GM11168 (cell line): ENCODE measurements at regions not wholly inside any gene's neighbourhood (a gene's known extent, or its start where the extent isn't known, plus 50 kb on each side); places are given as distances from the start of the nearest gene placed in this dataset.

Source experiments
- in situ Hi-C: fragments of 300-500 bp; cut with MboI; formaldehyde crosslinking; loops from one replicate; pipeline ENCODE4 v1.12.0; 2022; ENCODE audit warnings: low sequenced_read_pairs; ENCODE audit not compliant: unreplicated experiment

GRCh38 chr10:108775911-108776475, 1147.3 kb downstream of the XPNPEP1 start:
- in situ Hi-C loops, result no loop called here

GRCh38 chr10:108771106-108771505, 1152.2 kb downstream of the XPNPEP1 start:
- in situ Hi-C loops, result no loop called here

- in situ Hi-C loops, result no loop called here
These were observed 1157.5 kb downstream of the XPNPEP1 start for GRCh38 chr10:108765794-108766193.

- in situ Hi-C loops, result no loop called here
These were observed 1165.4 kb downstream of the XPNPEP1 start for GRCh38 chr10:108757946-108758345.

GRCh38 chr10:108755646-108756045, 1167.7 kb downstream of the XPNPEP1 start:
- in situ Hi-C loops, result no loop called here

GRCh38 chr10:108753326-108753725, 1170.0 kb downstream of the XPNPEP1 start:
- in situ Hi-C loops, result no loop called here

GRCh38 chr10:108749042-108749441, 1174.3 kb downstream of the XPNPEP1 start:
- in situ Hi-C loops, result no loop called here

- in situ Hi-C loops, result no loop called here
These were observed 1187.2 kb downstream of the XPNPEP1 start for GRCh38 chr10:108736111-108736510.

GRCh38 chr10:108735380-108735779, 1187.9 kb downstream of the XPNPEP1 start:
- in situ Hi-C loops, result no loop called here

GRCh38 chr10:108721874-108722273, 1201.4 kb downstream of the XPNPEP1 start:
- in situ Hi-C loops, result no loop called here

- in situ Hi-C loops, result no loop called here
These were observed 1207.0 kb downstream of the XPNPEP1 start for GRCh38 chr10:108716352-108716751.

- in situ Hi-C loops, result no loop called here
These were observed 1213.2 kb downstream of the XPNPEP1 start for GRCh38 chr10:108709927-108710722.

GRCh38 chr10:108708363-108708762, 1214.9 kb downstream of the XPNPEP1 start:
- in situ Hi-C loops, result no loop called here

- in situ Hi-C loops, result no loop called here
These were observed 1226.4 kb downstream of the XPNPEP1 start for GRCh38 chr10:108696792-108697477.

- in situ Hi-C loops, result no loop called here
These were observed 1232.2 kb downstream of the XPNPEP1 start for GRCh38 chr10:108691126-108691525.

GRCh38 chr10:108690530-108690929, 1232.8 kb downstream of the XPNPEP1 start:
- in situ Hi-C loops, result no loop called here

- in situ Hi-C loops, result no loop called here
These were observed 1233.4 kb downstream of the XPNPEP1 start for GRCh38 chr10:108689891-108690290.

- in situ Hi-C loops, result no loop called here
These were observed 1235.0 kb downstream of the XPNPEP1 start for GRCh38 chr10:108688314-108688713.

- in situ Hi-C loops, result no loop called here
These were observed 1237.3 kb downstream of the XPNPEP1 start for GRCh38 chr10:108685863-108686531.

GRCh38 chr10:108684431-108684830, 1238.9 kb downstream of the XPNPEP1 start:
- in situ Hi-C loops, result no loop called here

- in situ Hi-C loops, result no loop called here
These were observed 1249.6 kb downstream of the XPNPEP1 start for GRCh38 chr10:108673741-108674140.
